ENCODE measurements at regions not wholly inside any gene's neighbourhood (a gene's known extent, or its start where the extent isn't known, plus 50 kb on each side); places are given as distances from the start of the nearest gene placed in this dataset.

- no peaks in the 10 kb centered on the region for H3K36me3 ChIP-seq (ENCODE audit: control insufficient read depth in 5 of 5, insufficient read depth in 5 of 5, low read length in 5 of 5)
- no peak overlapping the region for H3K27ac ChIP-seq (ENCODE audit: low read depth, low read length)
- no peaks in the 10 kb centered on the region for H3K27me3 ChIP-seq (ENCODE audit: control insufficient read depth in 5 of 5, insufficient read depth in 4 of 5, low read length in 5 of 5)
- H3K9ac ChIP-seq (ENCODE audit: low read length in 5 of 5) = no peak overlapping the region
- no peaks in the 10 kb centered on the region for H3K9me3 ChIP-seq (ENCODE audit: control insufficient read depth in 5 of 5, low read length in 5 of 5)
- no peak overlapping the region for H3K4me3 ChIP-seq (ENCODE audit: low read depth in 1 of 5, low read length in 5 of 5)
- peaks cover 0 to 17% (median 9%) of the 10 kb centered on the region in 5 donors for H3K4me1 ChIP-seq (ENCODE audit: control insufficient read depth in 5 of 5, insufficient read depth in 5 of 5, low read length in 5 of 5)
Measured at GRCh38 chr2:224268441-224268840, 133.5 kb downstream of the FAM124B start.

- Histone ChIP-seq H3K27ac (ENCODE audit: low read depth, low read length) (no peak overlapping the region), H3K9me3 (ENCODE audit: control insufficient read depth in 5 of 5, low read length in 5 of 5) (no peaks in the 10 kb centered on the region), H3K4me1 (ENCODE audit: control insufficient read depth in 5 of 5, insufficient read depth in 5 of 5, low read length in 5 of 5) (peaks cover 0 to 26% (median 22%) of the 10 kb centered on the region in 5 donors), H3K9ac (ENCODE audit: low read length in 5 of 5) (no peak overlapping the region), H3K36me3 (ENCODE audit: control insufficient read depth in 5 of 5, insufficient read depth in 5 of 5, low read length in 5 of 5) (no peaks in the 10 kb centered on the region), H3K27me3 (ENCODE audit: control insufficient read depth in 5 of 5, insufficient read depth in 4 of 5, low read length in 5 of 5) (no peaks in the 10 kb centered on the region), H3K4me3 (ENCODE audit: low read depth in 1 of 5, low read length in 5 of 5) (no peak overlapping the region)
Measured at GRCh38 chr2:224264259-224264658, 137.6 kb downstream of the FAM124B start.

GRCh38 chr2:224263571-224264043 lies 138.3 kb downstream of the FAM124B start:
- Histone ChIP-seq H3K27ac (ENCODE audit: low read depth, low read length) (no peak overlapping the region), H3K9ac (ENCODE audit: low read length in 5 of 5) (no peak overlapping the region), H3K36me3 (ENCODE audit: control insufficient read depth in 5 of 5, insufficient read depth in 5 of 5, low read length in 5 of 5) (no peaks in the 10 kb centered on the region), H3K4me3 (ENCODE audit: low read depth in 1 of 5, low read length in 5 of 5) (no peak overlapping the region), H3K4me1 (ENCODE audit: control insufficient read depth in 5 of 5, insufficient read depth in 5 of 5, low read length in 5 of 5) (peaks cover 0 to 28% (median 22%) of the 10 kb centered on the region in 5 donors), H3K9me3 (ENCODE audit: control insufficient read depth in 5 of 5, low read length in 5 of 5) (no peaks in the 10 kb centered on the region), H3K27me3 (ENCODE audit: control insufficient read depth in 5 of 5, insufficient read depth in 4 of 5, low read length in 5 of 5) (no peaks in the 10 kb centered on the region)

- no peak overlapping the region for H3K9ac ChIP-seq (ENCODE audit: low read length in 5 of 5)
- H3K27me3 ChIP-seq (ENCODE audit: control insufficient read depth in 5 of 5, insufficient read depth in 4 of 5, low read length in 5 of 5) = no peaks in the 10 kb centered on the region
- H3K36me3 ChIP-seq (ENCODE audit: control insufficient read depth in 5 of 5, insufficient read depth in 5 of 5, low read length in 5 of 5) = no peaks in the 10 kb centered on the region
- no peak overlapping the region for H3K4me3 ChIP-seq (ENCODE audit: low read depth in 1 of 5, low read length in 5 of 5)
- no peaks in the 10 kb centered on the region for H3K9me3 ChIP-seq (ENCODE audit: control insufficient read depth in 5 of 5, low read length in 5 of 5)
- H3K27ac ChIP-seq (ENCODE audit: low read depth, low read length) = no peak overlapping the region
- H3K4me1 ChIP-seq (ENCODE audit: control insufficient read depth in 5 of 5, insufficient read depth in 5 of 5, low read length in 5 of 5) = peaks cover 0 to 29% (median 22%) of the 10 kb centered on the region in 5 donors
Measured at GRCh38 chr2:224261326-224261725, 140.6 kb downstream of the FAM124B start.

- H3K9me3 ChIP-seq (ENCODE audit: control insufficient read depth in 5 of 5, low read length in 5 of 5) = no peaks in the 10 kb centered on the region
- peak overlapping the region in 2 of 5 donors; percentile 24 to 32 for H3K9ac ChIP-seq (ENCODE audit: low read length in 5 of 5)
- H3K4me3 ChIP-seq (ENCODE audit: low read depth in 1 of 5, low read length in 5 of 5) = no peak overlapping the region
- H3K36me3 ChIP-seq (ENCODE audit: control insufficient read depth in 5 of 5, insufficient read depth in 5 of 5, low read length in 5 of 5) = no peaks in the 10 kb centered on the region
- peaks cover 0 to 29% (median 22%) of the 10 kb centered on the region in 5 donors for H3K4me1 ChIP-seq (ENCODE audit: control insufficient read depth in 5 of 5, insufficient read depth in 5 of 5, low read length in 5 of 5)
- no peaks in the 10 kb centered on the region for H3K27me3 ChIP-seq (ENCODE audit: control insufficient read depth in 5 of 5, insufficient read depth in 4 of 5, low read length in 5 of 5)
- H3K27ac ChIP-seq (ENCODE audit: low read depth, low read length) = no peak overlapping the region
Measured at GRCh38 chr2:224260372-224261020, 141.4 kb downstream of the FAM124B start.

- Histone ChIP-seq H3K27ac (ENCODE audit: low read depth, low read length) (no peak overlapping the region), H3K4me3 (ENCODE audit: low read depth in 1 of 5, low read length in 5 of 5) (no peak overlapping the region), H3K4me1 (ENCODE audit: control insufficient read depth in 5 of 5, insufficient read depth in 5 of 5, low read length in 5 of 5) (peaks cover 0 to 29% (median 22%) of the 10 kb centered on the region in 5 donors), H3K27me3 (ENCODE audit: control insufficient read depth in 5 of 5, insufficient read depth in 4 of 5, low read length in 5 of 5) (no peaks in the 10 kb centered on the region), H3K36me3 (ENCODE audit: control insufficient read depth in 5 of 5, insufficient read depth in 5 of 5, low read length in 5 of 5) (no peaks in the 10 kb centered on the region), H3K9me3 (ENCODE audit: control insufficient read depth in 5 of 5, low read length in 5 of 5) (no peaks in the 10 kb centered on the region), H3K9ac (ENCODE audit: low read length in 5 of 5) (no peak overlapping the region)
Measured at GRCh38 chr2:224259831-224260230, 142.1 kb downstream of the FAM124B start.

- H3K27me3 ChIP-seq (ENCODE audit: control insufficient read depth in 5 of 5, insufficient read depth in 4 of 5, low read length in 5 of 5) = no peaks in the 10 kb centered on the region
Measured at GRCh38 chr2:224258059-224258458, 143.8 kb downstream of the FAM124B start.

GRCh38 chr2:224257156-224257555 lies 144.8 kb downstream of the FAM124B start:
- no peak overlapping the region for H3K9ac ChIP-seq (ENCODE audit: low read length in 5 of 5)
- peaks cover 0 to 19% (median 9%) of the 10 kb centered on the region in 5 donors for H3K4me1 ChIP-seq (ENCODE audit: control insufficient read depth in 5 of 5, insufficient read depth in 5 of 5, low read length in 5 of 5)
- no peaks in the 10 kb centered on the region for H3K27me3 ChIP-seq (ENCODE audit: control insufficient read depth in 5 of 5, insufficient read depth in 4 of 5, low read length in 5 of 5)
- H3K9me3 ChIP-seq (ENCODE audit: control insufficient read depth in 5 of 5, low read length in 5 of 5) = no peaks in the 10 kb centered on the region
- no peak overlapping the region for H3K4me3 ChIP-seq (ENCODE audit: low read depth in 1 of 5, low read length in 5 of 5)
- no peaks in the 10 kb centered on the region for H3K36me3 ChIP-seq (ENCODE audit: control insufficient read depth in 5 of 5, insufficient read depth in 5 of 5, low read length in 5 of 5)
- no peak overlapping the region for H3K27ac ChIP-seq (ENCODE audit: low read depth, low read length)

More at GRCh38 chr2:224258059-224258458, 143.8 kb downstream of the FAM124B start:
- Histone ChIP-seq H3K9me3 (ENCODE audit: control insufficient read depth in 5 of 5, low read length in 5 of 5) (no peaks in the 10 kb centered on the region), H3K4me1 (ENCODE audit: control insufficient read depth in 5 of 5, insufficient read depth in 5 of 5, low read length in 5 of 5) (peaks cover 0 to 19% (median 9%) of the 10 kb centered on the region in 5 donors), H3K27ac (ENCODE audit: low read depth, low read length) (no peak overlapping the region), H3K4me3 (ENCODE audit: low read depth in 1 of 5, low read length in 5 of 5) (no peak overlapping the region), H3K36me3 (ENCODE audit: control insufficient read depth in 5 of 5, insufficient read depth in 5 of 5, low read length in 5 of 5) (no peaks in the 10 kb centered on the region), H3K9ac (ENCODE audit: low read length in 5 of 5) (no peak overlapping the region)

- H3K27me3 ChIP-seq (ENCODE audit: control insufficient read depth in 5 of 5, insufficient read depth in 4 of 5, low read length in 5 of 5) = no peaks in the 10 kb centered on the region
- no peak overlapping the region for H3K27ac ChIP-seq (ENCODE audit: low read depth, low read length)
- no peak overlapping the region for H3K9ac ChIP-seq (ENCODE audit: low read length in 5 of 5)
- no peaks in the 10 kb centered on the region for H3K36me3 ChIP-seq (ENCODE audit: control insufficient read depth in 5 of 5, insufficient read depth in 5 of 5, low read length in 5 of 5)
- peaks cover 0 to under 1% (median 0%) of the 10 kb centered on the region in 5 donors for H3K4me1 ChIP-seq (ENCODE audit: control insufficient read depth in 5 of 5, insufficient read depth in 5 of 5, low read length in 5 of 5)
- H3K9me3 ChIP-seq (ENCODE audit: control insufficient read depth in 5 of 5, low read length in 5 of 5) = no peaks in the 10 kb centered on the region
- H3K4me3 ChIP-seq (ENCODE audit: low read depth in 1 of 5, low read length in 5 of 5) = no peak overlapping the region
Measured at GRCh38 chr2:224253464-224253863, 148.4 kb downstream of the FAM124B start.

GRCh38 chr2:224252631-224253030 lies 149.3 kb downstream of the FAM124B start:
- H3K9ac ChIP-seq (ENCODE audit: low read length in 5 of 5) = no peak overlapping the region
- H3K27ac ChIP-seq (ENCODE audit: low read depth, low read length) = no peak overlapping the region
- no peak overlapping the region for H3K4me3 ChIP-seq (ENCODE audit: low read depth in 1 of 5, low read length in 5 of 5)
- H3K36me3 ChIP-seq (ENCODE audit: control insufficient read depth in 5 of 5, insufficient read depth in 5 of 5, low read length in 5 of 5) = no peaks in the 10 kb centered on the region
- H3K4me1 ChIP-seq (ENCODE audit: control insufficient read depth in 5 of 5, insufficient read depth in 5 of 5, low read length in 5 of 5) = no peaks in the 10 kb centered on the region
- no peaks in the 10 kb centered on the region for H3K27me3 ChIP-seq (ENCODE audit: control insufficient read depth in 5 of 5, insufficient read depth in 4 of 5, low read length in 5 of 5)
- H3K9me3 ChIP-seq (ENCODE audit: control insufficient read depth in 5 of 5, low read length in 5 of 5) = no peaks in the 10 kb centered on the region
